Inflammatory macrophage treated with lipopolysaccharide for 4 hours (primary cell): ENCODE measurements at regions not wholly inside any gene's neighbourhood (a gene's known extent, or its start where the extent isn't known, plus 50 kb on each side); places are given as distances from the start of the nearest gene placed in this dataset.
"Not testable (repeated sequence)": the region's sequence is repeated elsewhere in the genome, so short reads cannot be mapped to it uniquely, and the experiment has no call there.

Experiments used
- DNase-seq: peaks from one replicate; pipeline ENCODE4 v3.0.0-alpha.2; 2020

GRCh38 chr10:63795094-63795860, 274.1 kb downstream of the REEP3 start:
- DNase-seq, result no peak

DNA sequence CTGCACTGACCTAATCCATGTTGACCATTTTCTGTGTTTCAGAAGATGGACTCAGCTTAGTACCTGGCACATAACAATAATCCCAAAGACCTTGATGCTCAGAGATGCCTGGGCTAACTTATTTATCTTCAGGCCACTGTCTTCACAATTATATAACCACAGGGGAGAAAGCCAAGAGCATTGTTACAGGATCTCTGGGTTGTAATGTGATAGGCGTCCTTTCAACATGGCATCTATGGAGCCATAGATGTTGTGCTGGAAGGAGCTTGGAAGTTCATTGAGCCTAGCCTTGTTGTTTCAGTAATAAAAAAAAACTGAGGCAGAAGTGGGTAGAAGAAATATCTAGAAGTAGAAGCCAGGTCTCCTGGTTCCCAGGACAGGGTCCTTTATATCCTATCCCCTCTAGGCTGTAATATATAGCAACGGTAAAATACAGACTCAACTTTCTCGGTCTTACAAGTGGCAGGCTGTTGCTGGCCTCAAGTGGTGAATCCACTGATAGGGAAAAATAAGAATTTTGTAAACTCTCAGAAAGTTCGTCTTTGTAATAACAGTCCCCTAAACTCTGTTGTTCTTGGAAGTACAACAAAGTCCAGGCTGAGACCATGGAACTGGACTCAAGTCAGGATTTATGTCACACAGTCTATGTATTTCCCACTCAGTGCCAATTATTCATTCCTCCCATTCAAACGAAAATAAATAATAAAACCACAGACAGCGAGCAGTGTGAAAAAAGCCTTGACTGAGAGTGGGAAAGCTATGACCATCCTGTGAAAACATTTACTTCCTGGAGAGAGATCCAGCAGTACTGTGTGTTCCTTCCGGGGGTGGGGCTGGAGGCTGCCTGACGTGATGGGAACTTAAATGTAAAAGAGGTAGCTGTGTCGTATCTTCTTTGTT, 277.6 kb downstream of the REEP3 start:
- DNase-seq, result no peak

- no peak for DNase-seq
Measured at GRCh38 chr10:63799521-63800300, 278.5 kb downstream of the REEP3 start.

- DNase-seq, result no peak
Measured at GRCh38 chr10:63801166-63801565, 280.0 kb downstream of the REEP3 start.

- DNase-seq, result no peak
Measured at GRCh38 chr10:63806330-63806729, 285.1 kb downstream of the REEP3 start.

- no peak for DNase-seq
Measured at GRCh38 chr10:63812501-63812900, 291.3 kb downstream of the REEP3 start.

GRCh38 chr10:63819753-63820329, 298.6 kb downstream of the REEP3 start:
- DNase-seq, result peak; percentile 51

GRCh38 chr10:63822496-63822895, 301.3 kb downstream of the REEP3 start:
- DNase-seq, result no peak

GRCh38 chr10:63825111-63825510, 303.9 kb downstream of the REEP3 start:
- DNase-seq, result no peak

GRCh38 chr10:63825766-63826165, 304.6 kb downstream of the REEP3 start:
- no peak for DNase-seq

GRCh38 chr10:63827018-63827417, 305.8 kb downstream of the REEP3 start:
- DNase-seq, result not testable (repeated sequence)

DNA sequence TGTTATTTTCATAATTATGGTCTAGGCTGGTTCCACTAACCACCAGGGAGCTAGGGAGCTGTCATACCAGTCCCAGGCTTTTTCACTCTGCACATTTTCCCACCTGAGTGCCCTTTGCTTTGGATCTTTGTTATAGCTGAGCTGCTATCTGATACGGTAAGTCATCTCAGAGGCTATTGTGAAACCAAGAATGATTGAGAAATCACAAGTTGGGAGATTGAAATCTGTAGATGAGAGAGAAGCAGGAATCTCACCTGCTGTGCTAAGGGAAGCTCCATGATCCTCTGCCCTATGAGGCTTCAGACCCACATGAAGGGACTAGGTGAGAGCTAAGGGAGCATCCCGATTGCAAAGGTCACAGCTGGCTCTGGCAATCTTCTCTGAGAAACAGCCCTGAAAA, 307.8 kb downstream of the REEP3 start:
- DNase-seq, result no peak

- no peak for DNase-seq
Measured at GRCh38 chr10:63829573-63830149, 308.5 kb downstream of the REEP3 start.

- no peak for DNase-seq
Measured at GRCh38 chr10:63832686-63833085, 311.5 kb downstream of the REEP3 start.

- DNase-seq, result no peak
Measured at GRCh38 chr10:63833411-63834060, 312.3 kb downstream of the REEP3 start.

DNA sequence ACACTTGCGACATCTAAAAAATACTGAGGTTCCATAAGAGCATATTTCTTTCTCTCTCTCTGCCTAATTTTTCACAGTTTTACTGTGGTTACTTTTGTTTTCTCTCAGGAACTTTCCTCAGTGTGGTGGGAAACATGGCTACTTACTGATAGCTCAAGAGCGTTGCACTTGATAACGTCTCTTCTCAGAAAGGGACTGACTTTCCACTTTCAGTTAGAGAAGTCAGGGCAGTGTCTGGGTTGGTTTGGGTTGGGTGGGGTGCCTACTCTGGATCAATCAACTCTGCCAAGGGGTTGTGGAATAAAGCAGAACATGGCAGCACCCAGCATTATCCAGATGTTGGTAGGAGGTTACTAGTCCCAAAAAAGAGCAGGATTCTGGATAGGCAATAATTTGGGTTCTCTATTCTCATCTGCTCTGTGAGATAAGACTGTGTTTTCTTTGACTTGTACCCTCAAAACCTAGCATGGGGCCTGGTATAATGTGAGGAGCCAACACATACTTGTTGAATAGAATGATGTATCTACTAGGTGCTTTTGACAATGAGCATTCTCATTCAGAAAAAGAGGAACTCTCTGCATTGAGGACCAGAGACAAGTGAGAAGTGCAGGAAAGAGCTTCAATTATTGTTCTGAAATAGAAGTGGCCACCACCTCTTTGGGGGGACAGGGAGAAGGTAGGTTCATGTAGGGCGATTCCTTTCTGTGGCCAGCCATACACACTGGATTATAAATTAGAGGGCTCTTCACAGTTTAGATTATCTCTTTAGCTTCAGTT, 315.7 kb downstream of the REEP3 start:
- no peak for DNase-seq

DNA sequence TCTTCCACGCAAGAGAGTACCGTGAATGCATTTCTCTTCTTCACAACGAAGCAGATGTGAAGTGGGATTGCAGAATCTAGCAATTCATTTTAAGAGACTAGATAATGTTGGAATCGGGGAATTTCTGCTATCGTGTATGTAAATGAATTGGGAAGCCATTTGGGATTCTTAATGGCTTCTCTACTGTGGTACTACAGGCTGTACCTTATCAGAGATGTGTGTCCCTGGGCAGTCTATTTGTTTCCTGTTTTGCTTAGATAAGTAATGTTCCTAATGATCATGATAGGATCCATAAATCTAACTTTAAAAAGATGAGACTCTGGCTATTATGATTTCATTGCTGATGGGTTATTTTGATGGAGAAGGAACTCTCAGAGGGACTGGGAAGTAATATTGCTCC, 320.6 kb downstream of the REEP3 start:
- DNase-seq, result no peak

GRCh38 chr10:63843107-63843506, 321.9 kb downstream of the REEP3 start:
- DNase-seq, result no peak

DNA sequence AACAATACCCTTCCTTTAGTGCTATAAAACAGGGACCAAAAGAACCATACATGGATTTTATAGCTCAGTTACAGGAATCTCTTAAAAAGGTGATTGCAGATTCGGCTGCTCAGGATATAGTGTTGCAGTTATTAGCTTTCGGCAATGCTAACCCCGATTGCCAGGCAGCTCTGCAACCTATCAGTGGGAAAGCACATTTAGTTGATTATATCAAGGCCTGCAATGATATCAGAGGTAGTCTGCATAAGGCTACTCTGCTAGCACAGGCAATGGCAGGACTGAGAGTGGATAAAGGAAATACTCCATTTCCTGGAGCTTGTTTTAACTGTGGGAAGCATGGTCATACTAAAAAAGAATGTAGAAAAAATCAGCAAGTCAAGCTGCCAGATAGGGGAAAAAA, 327.7 kb downstream of the REEP3 start:
- DNase-seq, result not testable (repeated sequence)

DNA sequence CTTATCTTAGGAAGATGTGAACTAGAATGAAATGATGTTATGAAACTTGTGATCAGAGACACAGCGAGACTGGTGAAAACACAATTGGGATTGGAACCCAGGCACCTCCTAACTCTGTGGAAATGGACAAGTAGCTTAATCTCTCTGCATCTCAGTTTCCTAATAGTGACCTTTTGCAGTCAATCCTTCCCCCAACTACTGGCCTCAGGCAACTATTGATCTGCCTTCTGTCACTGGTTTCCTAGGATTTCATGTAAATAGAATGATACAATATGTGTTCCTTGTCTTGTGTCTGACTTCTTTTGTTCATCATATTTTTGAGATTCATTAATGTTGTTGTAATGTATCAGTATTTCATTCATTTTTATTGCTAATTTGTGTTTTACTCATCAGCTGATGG, 341.7 kb downstream of the REEP3 start:
- no peak for DNase-seq

DNA sequence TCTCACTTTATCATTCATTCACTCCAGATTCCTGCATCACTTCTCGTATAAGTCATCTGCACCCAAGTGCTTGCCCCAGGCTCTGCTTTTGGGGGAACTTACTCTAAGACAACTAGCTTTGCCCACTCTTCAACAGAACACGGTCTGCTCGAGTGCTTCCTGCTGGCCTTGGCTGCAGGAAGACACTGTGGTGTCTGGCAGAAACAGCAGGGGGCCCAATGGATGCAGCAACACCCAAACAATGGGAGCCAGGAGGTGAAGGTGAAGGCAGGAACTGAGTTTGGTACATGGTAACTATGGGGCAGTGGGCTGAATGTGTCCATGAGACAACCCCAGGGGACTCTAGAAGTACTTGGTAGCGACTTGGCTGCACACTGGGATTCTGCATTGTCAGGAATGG, 344.0 kb downstream of the REEP3 start:
- DNase-seq, result no peak
